HG03354 (cell line): ENCODE measurements at regions not wholly inside any gene's neighbourhood (a gene's known extent, or its start where the extent isn't known, plus 50 kb on each side); places are given as distances from the start of the nearest gene placed in this dataset.
"Not testable (repeated sequence)": the region's sequence is repeated elsewhere in the genome, so short reads cannot be mapped to it uniquely, and the experiment has no call there.

Source experiments
- ATAC-seq: cut with Tn5 transposase; IDR thresholded peaks from one replicate; pipeline ENCODE4 v1.9.1; 2021; ENCODE audit warnings: mild to moderate bottlenecking; ENCODE audit not compliant: unreplicated experiment, poor library complexity, severe bottlenecking

DNA sequence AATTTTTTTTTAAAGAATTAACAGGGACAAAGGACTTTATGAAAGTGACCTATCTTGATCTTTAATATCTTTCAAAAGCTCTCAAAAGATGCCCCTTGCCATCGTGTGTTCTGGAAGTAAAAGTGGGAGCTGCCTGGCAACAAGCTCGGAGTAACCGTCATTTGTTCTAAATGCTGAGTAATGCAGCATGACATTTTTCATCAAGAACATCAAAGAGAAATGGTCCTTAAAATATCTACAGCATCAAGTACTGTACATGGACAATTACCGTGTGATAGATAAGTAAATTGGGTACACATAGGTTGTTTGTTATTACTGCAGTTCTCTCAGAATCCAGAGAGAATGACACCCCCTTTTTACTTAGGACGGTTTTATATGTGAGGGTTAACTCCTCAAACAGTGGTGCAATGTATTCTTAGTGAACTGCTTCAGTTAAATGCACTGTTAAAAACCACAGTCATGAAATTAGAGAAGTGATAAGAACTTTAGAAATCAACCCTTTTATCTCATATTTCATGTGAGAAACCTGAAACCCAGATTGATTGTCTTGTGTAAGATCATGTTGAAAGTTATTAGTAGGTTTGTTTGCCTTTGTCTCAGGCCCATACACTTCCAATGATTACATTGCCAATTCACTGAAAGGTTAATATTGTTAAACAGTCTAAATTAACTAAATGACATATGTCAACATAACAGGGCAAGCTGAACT lies 90.6 kb upstream of the HNMT start:
- no peak for ATAC-seq

DNA sequence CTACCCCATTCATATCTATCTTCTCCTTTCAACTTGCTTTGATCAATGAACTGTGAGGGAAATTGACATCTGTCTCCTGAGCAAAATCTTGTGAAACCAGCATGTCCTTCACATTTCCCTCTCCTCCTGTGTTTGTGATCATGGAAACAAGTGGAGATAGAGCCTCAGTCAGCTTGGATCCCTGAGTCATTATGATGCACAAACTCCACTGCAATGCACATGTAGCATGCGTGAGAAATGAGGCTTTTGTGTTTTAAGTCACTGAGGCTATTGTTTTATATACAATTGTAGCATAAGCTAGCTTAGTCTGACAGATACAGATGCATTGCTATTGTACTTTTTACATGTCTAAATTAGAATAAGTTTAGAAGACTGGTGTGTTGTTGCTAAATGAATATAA lies 85.2 kb upstream of the HNMT start:
- no peak for ATAC-seq

DNA sequence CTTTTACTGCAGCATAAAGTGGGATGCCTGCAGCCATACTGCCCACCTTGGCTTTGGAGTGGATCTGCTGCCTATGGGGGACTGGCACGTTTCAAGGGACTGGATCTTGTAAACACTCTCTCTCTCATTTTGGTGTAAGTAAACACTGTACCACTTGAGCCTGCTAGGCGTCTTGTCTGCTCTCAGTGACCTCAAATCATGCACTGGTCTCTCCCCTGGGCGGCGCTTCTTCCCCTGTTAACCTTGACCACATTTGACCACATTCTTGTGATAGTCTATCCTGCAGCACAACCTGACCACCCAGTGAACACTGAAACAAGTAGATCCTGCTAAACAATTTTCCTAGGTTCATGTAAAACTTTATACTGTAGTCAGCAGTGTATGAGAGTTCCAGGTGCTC lies 82.6 kb upstream of the HNMT start:
- ATAC-seq, result no peak

DNA sequence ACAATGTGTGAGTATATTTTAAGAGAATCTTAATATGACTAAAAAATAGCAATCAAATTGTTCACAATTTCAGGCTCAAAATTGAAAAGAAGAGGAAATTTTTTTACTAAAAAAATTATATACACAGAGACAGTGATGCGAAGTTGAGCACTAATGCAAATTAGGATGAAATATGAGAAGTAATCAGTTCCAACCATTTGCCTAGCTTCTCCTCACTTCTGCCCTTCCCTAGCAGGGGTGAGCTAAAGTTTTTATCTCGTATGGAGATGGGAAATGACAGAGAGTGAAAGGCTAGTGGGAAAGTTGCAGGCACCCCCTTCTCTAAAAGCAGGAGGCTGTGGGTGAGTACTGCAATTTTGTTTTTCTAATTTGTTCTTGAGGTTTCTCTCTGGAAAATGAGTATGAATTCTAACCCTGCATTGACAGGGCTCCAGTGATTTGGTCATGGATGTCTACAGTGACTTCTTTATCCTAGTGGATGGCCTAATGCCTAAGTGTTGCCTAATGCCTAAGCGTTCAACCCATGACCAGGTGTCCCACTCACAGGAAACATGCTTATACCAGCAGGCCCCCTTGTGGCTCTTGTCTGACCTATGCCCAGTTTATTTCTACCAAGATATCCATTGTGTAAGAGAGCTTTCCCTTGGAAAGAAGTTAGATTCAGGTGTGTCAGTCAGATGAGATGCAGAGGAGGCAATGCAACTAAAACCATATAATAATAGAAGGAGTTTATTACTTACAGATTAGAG lies 78.0 kb upstream of the HNMT start:
- no peak for ATAC-seq

DNA sequence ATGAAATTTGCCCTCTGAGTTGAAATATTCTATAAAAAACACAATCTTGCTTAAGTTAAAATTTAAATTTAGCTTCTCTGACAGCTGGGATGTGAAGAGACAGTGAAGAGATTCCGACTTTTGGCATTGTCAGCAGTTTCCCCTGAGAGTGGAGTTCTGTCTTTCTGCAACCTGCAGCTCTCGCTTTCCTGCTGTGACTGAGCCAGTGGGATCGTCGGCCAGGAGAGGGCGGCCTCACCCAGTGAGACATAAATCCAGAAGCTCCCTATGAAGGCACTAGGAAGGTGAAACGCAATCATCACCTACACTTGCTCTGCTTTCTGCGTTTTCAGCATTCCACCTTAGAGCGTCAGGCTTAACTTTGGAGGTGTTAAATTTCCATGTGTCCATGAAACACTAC lies 75.4 kb upstream of the HNMT start:
- ATAC-seq, result no peak

DNA sequence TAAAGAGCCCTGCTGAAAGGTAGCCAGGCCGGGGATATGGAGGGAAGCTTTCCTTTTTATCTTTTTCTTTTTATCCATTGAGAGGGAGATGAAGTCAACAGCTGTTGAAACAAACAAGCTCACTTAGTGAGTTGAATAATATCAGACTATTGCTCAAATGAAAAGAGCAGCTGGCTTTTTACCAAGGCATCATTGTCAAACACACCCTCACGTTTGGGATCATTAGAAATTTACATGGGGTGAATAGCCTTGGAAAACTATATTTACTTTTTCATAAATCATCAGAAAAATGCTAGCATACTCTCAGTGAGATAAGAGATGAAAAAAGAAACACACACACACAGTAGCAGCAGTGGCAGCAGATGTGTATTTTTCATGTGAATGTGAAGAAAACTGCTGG lies 71.5 kb upstream of the HNMT start:
- no peak for ATAC-seq

DNA sequence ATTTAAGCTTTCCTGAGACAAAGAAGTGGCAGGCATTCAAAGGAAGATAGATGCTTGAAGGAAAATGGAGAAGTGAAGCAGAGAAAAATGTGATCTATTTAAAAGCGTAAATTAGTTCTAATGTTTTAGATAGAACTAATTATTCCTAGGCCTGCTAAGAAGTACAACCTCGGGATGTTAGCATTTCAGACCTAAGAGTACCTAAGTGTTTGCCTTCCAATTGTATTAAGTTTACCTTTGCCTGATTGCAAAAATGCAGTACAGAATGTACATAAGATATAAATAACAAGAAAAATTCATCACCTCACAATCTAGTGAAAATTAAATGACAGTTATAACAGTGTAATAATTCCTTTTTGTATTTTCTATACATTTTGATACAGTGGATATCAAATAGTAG lies 71.1 kb upstream of the HNMT start:
- no peak for ATAC-seq

DNA sequence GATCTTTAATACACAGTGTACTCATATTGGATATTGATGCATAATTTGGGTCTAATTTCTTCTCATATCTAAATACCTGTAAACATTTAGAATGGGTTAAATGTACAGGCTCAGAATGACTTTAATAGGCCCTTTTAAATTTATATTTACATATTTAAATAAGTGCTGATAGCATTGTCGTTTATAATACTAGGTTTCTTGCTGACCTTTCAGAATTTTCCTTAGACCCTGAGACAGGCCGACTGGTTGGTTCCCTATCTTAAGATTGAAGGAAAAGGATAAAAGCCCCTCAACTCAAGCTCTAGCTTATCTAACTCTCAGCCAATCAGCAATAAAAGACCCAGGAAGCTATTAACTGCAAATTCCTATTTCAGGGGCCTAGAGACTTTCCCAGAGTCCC lies 67.8 kb upstream of the HNMT start:
- ATAC-seq, result no peak

DNA sequence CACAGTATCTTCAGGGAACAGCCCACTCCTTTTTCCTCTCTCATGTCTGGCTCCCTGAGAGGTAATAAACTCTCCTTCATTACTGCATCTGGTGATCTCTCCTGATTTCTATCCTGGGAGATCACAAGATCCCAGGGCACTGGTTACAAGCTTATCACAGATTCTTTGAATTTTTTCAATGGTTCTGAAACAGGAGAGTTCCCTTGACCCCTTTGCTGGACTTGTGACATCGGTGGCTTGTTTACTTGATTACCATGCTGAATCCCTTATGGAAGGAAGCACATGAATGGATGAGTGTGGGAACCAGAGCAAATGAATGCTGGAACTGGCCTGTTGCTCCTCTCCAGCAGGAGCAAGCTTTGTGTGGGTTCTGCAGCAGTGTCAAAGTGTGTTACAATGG lies 67.2 kb upstream of the HNMT start:
- ATAC-seq, result no peak

DNA sequence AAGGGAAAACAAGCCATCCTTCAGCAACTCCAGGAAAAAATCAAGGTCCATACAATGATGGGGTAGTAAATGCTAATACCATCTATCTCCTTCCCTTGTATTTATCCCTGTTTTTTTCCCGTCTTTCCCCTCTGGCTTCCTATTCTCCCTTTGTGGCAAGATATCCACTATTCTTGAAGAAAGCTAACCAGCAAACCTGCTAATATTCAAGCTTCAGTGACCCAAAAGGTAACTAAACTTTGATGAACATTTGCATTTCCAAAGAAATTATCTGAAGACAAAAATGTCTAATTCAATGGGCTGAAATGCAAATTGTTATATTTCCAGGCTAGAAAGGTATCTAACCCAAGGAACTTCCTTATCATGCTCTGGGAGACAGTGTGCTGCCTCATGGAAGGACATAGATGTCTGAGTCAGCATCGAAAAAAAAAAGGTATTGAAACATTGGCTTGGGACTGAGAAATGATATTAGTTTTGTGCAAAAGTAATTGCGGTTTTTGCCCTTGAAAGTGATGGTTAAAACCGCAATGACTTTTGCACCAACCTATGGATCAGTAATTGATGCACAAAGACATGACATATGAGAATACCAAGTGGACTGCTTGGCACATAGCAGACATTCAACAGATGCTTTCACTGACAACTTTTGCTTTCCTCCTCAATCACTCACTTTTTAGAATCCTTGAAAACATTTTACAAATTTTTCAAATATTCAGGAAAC lies 63.7 kb upstream of the HNMT start:
- ATAC-seq, result no peak

DNA sequence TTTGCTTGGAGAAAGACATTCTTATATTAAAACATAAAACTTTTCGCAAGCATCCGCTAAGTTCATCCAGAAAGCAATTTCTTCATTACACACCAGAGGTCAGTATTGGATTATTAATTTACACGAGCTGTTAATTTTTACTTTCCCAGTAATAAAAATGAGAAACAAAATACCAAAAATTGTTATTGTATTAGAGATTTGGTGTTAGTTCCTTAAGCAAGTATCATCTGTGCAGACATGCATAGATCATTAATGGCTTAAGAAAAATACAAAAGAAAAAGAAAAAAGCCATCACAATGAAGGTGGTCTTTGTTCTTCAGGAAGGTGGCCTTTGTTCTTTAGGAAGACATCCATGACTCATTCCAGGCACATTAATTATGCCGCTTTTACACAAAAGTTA lies 53.6 kb upstream of the HNMT start:
- ATAC-seq, result no peak

DNA sequence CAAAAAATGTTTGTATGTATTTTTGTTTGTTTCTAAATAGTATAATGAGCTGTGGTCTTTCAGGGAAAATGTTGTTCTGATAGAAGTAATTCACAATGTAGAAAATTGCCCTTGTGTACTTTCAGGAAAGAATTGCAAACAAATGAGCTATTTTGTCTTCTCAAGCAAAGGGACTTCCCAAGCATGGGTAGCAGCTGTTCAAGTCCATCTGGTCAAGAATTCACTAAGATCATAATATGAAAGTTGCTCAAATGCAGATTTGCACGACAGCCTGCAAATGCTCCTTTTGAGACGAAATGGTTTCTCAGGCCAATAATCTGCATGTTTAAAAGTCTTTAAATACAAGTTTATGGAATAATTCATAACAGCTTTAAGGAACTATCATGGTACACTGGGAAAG lies 51.9 kb upstream of the HNMT start:
- ATAC-seq, result no peak

DNA sequence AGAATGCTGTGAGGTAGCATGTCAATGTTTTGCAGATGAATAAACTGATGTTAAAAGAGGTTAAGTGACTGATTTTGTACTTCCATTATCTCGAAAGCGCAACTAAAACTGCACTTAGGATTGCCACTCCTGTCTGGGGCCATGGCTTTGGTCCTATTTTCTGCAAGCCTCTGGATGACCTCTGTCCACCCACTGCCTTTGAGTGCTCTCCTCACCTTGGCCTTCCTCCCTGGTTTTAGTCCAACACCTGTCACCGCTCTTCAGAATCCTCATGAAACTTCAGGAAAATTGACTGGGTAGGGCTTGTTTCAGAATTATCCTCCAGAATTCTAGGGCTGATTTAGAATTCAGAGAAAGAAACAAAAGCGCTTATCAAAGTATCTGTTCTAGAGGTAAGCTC lies 51.1 kb upstream of the HNMT start:
- ATAC-seq, result no peak

DNA sequence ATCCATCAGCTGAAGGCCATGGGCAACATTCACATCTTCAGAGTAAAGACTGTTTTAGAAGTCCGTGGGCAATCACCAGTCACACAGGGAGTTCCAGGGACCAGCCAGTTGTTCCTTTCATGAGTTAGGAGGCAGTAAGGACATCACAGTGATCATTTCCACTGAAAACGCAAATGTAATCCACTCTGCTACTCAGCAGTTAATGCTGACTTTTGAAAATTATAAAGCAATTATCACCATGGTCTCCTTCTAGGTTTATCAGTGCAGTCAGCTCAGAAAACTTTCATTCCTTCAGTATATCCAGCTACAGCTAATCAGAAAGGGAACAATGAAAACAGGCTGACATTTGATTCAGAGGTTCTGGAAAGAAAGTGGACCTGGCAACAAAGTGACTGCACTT lies 50.6 kb upstream of the HNMT start:
- ATAC-seq, result not testable (repeated sequence)
